Tibial artery (tissue), 4 donors: ENCODE measurements at regions not wholly inside any gene's neighbourhood (a gene's known extent, or its start where the extent isn't known, plus 50 kb on each side); places are given as distances from the start of the nearest gene placed in this dataset.

Source experiments
- DNase-seq, 2 donors: peaks; one replicate each; pipeline ENCODE4 v3.0.0-alpha.2; 2019
- H3K27ac ChIP-seq, 2 donors: fragments of 200-600 bp; sonication (generic) in 1 of 2; 1 replicate in 1 of 2; 2 replicates in 1 of 2; pipeline ENCODE4 v1.5.1; 2018 to 2019; ENCODE audit warnings: mild to moderate bottlenecking in 1 of 2
- H3K27me3 ChIP-seq, 2 donors: fragments of 200-600 bp; sonication (generic) in 1 of 2; one replicate each; pipeline versions ENCODE4 v1.5.1 to v1.6.0; 2016 to 2019
- H3K36me3 ChIP-seq, 3 donors: fragments of 200-600 bp; sonication (generic) in 2 of 3; one replicate each; pipeline ENCODE4 v1.5.1; 2016 to 2019; ENCODE audit warnings: mild to moderate bottlenecking in 2 of 3
- H3K4me1 ChIP-seq, 4 donors: fragments of 200-600 bp; sonication (generic) in 2 of 4; 1 replicate in 3 of 4; 2 replicates in 1 of 4; pipeline ENCODE4 v1.5.1; 2016 to 2019
- H3K4me3 ChIP-seq, 2 donors: fragments of 200-600 bp; sonication (generic) in 1 of 2; 1 replicate in 1 of 2; 2 replicates in 1 of 2; pipeline ENCODE4 v1.5.1; 2018 to 2019; ENCODE audit warnings: mild to moderate bottlenecking in 2 of 2
- H3K9me3 ChIP-seq, 3 donors: fragments of 200-600 bp; sonication (generic) in 1 of 3; one replicate each; pipeline ENCODE4 v1.5.1; 2016 to 2019
- intact Hi-C: fragments of 100-400 bp; cut with DNase I; formaldehyde crosslinking; loops from one replicate; pipeline ENCODE4 v1.15.0; 2023; ENCODE audit warnings: low total_unique reads
- TF ChIP-seq, protein P1 (sequence below), 2 experiments: fragments of 200-600 bp in 1 of 2; fragments of 450-650 bp in 1 of 2; IDR thresholded peaks; one replicate each; pipeline ENCODE4 v1.5.1; 2017 to 2019; ENCODE audit warnings: antibody characterized with exemption in 2 of 2, mild to moderate bottlenecking in 1 of 2, moderate library complexity in 1 of 2

DNA sequence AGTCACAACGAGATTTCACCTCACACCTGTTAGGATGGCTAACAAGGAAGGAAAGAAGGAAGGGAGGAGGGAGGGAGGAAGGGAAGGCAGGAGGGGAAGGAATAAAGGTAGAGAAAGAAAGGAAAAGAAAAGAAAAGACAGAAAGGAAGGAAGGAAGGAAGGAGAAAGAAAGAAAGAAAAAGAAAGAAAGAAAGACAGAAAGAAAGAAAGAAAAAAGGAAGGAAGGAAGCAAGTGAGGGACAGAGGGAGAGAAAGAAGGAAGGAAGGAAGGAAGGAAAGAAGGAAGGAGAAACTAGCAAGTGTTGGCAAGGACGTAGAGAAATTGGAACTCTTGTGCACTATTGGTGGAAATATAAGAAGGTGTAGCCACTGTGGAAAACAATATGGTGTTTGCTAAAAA is 52.2 kb downstream of the CCDC185 start:
- TF ChIP-seq, protein P1, sequence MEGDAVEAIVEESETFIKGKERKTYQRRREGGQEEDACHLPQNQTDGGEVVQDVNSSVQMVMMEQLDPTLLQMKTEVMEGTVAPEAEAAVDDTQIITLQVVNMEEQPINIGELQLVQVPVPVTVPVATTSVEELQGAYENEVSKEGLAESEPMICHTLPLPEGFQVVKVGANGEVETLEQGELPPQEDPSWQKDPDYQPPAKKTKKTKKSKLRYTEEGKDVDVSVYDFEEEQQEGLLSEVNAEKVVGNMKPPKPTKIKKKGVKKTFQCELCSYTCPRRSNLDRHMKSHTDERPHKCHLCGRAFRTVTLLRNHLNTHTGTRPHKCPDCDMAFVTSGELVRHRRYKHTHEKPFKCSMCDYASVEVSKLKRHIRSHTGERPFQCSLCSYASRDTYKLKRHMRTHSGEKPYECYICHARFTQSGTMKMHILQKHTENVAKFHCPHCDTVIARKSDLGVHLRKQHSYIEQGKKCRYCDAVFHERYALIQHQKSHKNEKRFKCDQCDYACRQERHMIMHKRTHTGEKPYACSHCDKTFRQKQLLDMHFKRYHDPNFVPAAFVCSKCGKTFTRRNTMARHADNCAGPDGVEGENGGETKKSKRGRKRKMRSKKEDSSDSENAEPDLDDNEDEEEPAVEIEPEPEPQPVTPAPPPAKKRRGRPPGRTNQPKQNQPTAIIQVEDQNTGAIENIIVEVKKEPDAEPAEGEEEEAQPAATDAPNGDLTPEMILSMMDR (IDR thresholded peaks at IDR 0.05): no peak
- Histone ChIP-seq H3K9me3 (peaks cover 0 to 4% (median 0%) of the 10 kb centered on the region in 3 donors), H3K4me3 (no peak overlapping the region), H3K36me3 (no peaks in the 10 kb centered on the region), H3K4me1 (no peaks in the 10 kb centered on the region), H3K27ac (no peak overlapping the region), H3K27me3 (no peaks in the 10 kb centered on the region)
- intact Hi-C loops: no loop called here
- DNase-seq: no peak

DNA sequence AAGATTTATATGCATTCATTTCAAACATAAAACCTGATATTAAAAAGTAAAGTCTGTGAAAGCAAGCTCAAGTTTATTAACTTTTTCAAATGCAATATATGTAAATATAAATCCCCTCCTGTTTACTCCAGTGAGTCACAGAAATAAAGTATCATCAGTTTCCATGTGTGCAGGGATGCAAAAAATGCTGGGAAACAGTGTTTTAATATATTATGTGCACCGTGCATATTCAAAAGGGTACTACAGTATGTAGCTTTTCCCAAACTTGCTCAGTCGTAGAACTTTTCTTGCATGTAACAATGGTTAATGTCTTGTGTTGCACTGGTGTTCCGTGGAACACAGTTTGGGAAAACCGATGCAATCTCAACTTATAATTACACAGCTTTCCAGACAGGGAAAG is 60.7 kb downstream of the CCDC185 start:
- H3K9me3 ChIP-seq: no peaks in the 10 kb centered on the region
- no peak overlapping the region for H3K4me3 ChIP-seq
- no peak overlapping the region for H3K27ac ChIP-seq
- DNase-seq: no peak
- intact Hi-C loops: no loop called here
- no peaks in the 10 kb centered on the region for H3K36me3 ChIP-seq
- H3K27me3 ChIP-seq: no peaks in the 10 kb centered on the region
- no peaks in the 10 kb centered on the region for H3K4me1 ChIP-seq
- TF ChIP-seq, protein P1 (IDR thresholded peaks at IDR 0.05): no peak

DNA sequence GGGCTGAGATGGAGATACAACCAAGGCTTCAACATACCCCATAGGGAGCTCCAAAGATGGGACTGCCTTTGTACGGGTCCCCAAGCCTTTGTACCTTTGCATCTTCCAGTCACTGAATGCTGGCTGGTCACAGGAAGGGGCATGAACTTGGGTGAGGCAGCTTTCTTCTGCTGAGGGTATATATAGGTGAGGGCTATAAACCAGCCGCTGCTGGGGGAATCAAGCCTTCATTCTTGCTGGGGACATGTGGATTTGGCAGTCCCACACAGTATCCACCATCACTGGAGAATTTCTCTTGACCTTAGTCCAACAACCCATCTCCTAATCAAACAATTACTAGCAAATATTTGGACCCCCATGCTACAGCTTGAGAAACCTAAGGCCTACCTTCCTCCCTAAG is 61.7 kb downstream of the CCDC185 start:
- Histone ChIP-seq H3K27ac (no peak overlapping the region), H3K36me3 (no peaks in the 10 kb centered on the region), H3K4me3 (no peak overlapping the region), H3K4me1 (no peaks in the 10 kb centered on the region), H3K9me3 (no peaks in the 10 kb centered on the region), H3K27me3 (no peaks in the 10 kb centered on the region)
- intact Hi-C loops: no loop called here
- TF ChIP-seq, protein P1 (IDR thresholded peaks at IDR 0.05): no peak
- no peak for DNase-seq

DNA sequence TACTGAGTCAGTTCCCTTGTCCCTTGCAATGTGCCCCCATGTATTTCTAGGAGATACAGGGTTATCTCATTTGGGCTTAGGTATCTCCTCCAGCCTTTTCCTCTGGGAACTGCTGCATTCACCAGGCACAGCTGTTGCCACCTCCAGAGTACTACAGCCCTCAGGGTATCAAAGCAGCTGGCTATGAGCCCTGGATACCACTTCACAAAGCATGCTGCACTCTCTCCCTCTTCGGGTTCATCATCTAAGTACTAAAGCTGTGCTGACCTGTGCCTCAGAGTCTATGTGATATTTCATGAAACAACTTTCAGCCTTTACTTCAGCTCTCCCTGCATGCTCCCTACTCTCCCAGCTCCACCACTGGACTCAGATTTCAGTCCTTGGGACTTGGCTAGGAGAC is 62.3 kb downstream of the CCDC185 start:
- H3K4me1 ChIP-seq: no peaks in the 10 kb centered on the region
- no peaks in the 10 kb centered on the region for H3K27me3 ChIP-seq
- no peaks in the 10 kb centered on the region for H3K36me3 ChIP-seq
- no peak for DNase-seq
- H3K9me3 ChIP-seq: no peaks in the 10 kb centered on the region
- H3K4me3 ChIP-seq: no peak overlapping the region
- intact Hi-C loops: no loop called here
- TF ChIP-seq, protein P1 (IDR thresholded peaks at IDR 0.05): no peak
- no peak overlapping the region for H3K27ac ChIP-seq

DNA sequence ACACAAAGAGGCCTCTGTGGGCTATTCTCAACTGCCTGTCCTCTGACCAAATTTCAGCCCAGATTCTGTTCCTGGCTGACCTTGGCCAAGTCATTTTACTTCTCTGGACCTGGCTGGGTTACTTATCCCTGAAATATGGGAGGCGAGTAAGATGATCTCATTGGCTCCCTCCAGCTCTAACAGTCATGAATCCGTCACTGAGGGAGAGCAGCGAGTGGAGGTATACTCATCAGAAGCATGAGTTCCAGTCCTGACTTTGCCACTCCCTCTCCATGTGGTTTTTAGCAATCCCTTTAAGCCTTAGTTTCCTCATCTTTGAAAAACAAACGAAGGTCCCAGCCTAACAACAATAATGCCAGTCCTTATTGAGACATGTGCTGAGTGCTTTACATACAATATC is 63.5 kb downstream of the CCDC185 start:
- Histone ChIP-seq H3K27ac (no peak overlapping the region), H3K27me3 (no peaks in the 10 kb centered on the region), H3K36me3 (no peaks in the 10 kb centered on the region), H3K4me1 (no peaks in the 10 kb centered on the region), H3K9me3 (no peaks in the 10 kb centered on the region), H3K4me3 (no peak overlapping the region)
- intact Hi-C loops: no loop called here
- TF ChIP-seq, protein P1 (IDR thresholded peaks at IDR 0.05): no peak
- no peak for DNase-seq

DNA sequence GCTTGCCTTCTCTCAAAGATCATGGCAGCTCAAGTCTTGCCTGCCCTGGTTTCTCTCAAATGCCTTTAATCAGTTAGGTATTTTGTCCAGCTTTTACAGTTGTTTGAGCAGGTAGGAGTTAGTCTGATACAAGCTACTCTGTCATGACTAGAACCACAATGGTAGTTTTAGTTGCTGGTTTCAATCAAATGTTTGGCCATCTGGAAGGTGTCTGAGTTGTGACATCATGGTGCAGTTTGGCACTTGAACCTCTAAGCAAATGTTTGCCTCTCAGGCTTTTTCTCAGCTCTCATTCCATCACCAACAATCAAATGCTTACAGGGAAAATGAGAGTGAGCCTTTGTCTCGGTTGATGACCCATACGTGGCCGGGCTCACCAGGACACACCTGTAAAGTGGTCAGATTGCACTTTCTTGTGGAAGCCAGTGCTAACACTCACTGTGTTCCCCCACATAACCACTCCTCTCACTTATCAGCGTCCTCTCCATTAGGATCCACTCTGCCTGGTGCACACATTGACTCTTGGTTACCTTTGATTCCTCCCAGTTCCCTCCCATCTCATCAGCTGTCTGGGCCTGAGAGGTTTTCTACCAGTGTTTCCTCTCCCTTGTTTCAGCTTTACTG is 67.5 kb downstream of the CCDC185 start:
- intact Hi-C loops: no loop called here
- DNase-seq: no peak
- H3K9me3 ChIP-seq: no peaks in the 10 kb centered on the region

More for the DNA sequence above, 67.5 kb downstream of the CCDC185 start:
- no peak overlapping the region for H3K27ac ChIP-seq
- H3K27me3 ChIP-seq: no peaks in the 10 kb centered on the region
- H3K4me1 ChIP-seq: no peaks in the 10 kb centered on the region
- TF ChIP-seq, protein P1 (IDR thresholded peaks at IDR 0.05): no peak
- no peaks in the 10 kb centered on the region for H3K36me3 ChIP-seq
- no peak overlapping the region for H3K4me3 ChIP-seq
